ENCODE measurements at regions not wholly inside any gene's neighbourhood (a gene's known extent, or its start where the extent isn't known, plus 50 kb on each side); places are given as distances from the start of the nearest gene placed in this dataset.
"Not testable (repeated sequence)": the region's sequence is repeated elsewhere in the genome, so short reads cannot be mapped to it uniquely, and the experiment has no call there.

- DNase-seq (ENCODE audit: low read depth, low spot score), result no peak
- no peaks in the 10 kb centered on the region for H3K36me3 ChIP-seq (ENCODE audit: control insufficient read depth, insufficient read depth, low read length)
- no peaks in the 10 kb centered on the region for H3K27me3 ChIP-seq (ENCODE audit: control insufficient read depth, insufficient read depth, low read length)
- no peak overlapping the region for H3K27ac ChIP-seq (ENCODE audit: low read length)
- no peaks in the 10 kb centered on the region for H3K4me1 ChIP-seq (ENCODE audit: control insufficient read depth, insufficient read depth, low read length)
- WGBS (ENCODE audit: insufficient coverage, insufficient read length), result no CpG with 5 or more reads among the region's 5 CpGs
- H3K4me3 ChIP-seq (ENCODE audit: low read length), result no peak overlapping the region
- no peaks in the 10 kb centered on the region for H3K9me3 ChIP-seq (ENCODE audit: control insufficient read depth, insufficient read depth, low read length)
These were observed 129.6 kb downstream of the ZWINT start for GRCh38 chr10:56231436-56231835.

GRCh38 chr10:56222237-56222636 is 138.8 kb downstream of the ZWINT start:
- no peaks in the 10 kb centered on the region for H3K9me3 ChIP-seq (ENCODE audit: control insufficient read depth, insufficient read depth, low read length)
- H3K36me3 ChIP-seq (ENCODE audit: control insufficient read depth, insufficient read depth, low read length), result no peaks in the 10 kb centered on the region
- WGBS (ENCODE audit: insufficient coverage, insufficient read length), result no CpG with 5 or more reads among the region's 3 CpGs
- H3K27me3 ChIP-seq (ENCODE audit: control insufficient read depth, insufficient read depth, low read length), result no peaks in the 10 kb centered on the region
- H3K4me1 ChIP-seq (ENCODE audit: control insufficient read depth, insufficient read depth, low read length), result no peaks in the 10 kb centered on the region; the same call in 1 of the 2 replicates
- H3K4me3 ChIP-seq (ENCODE audit: low read length), result no peak overlapping the region
- no peak for DNase-seq (ENCODE audit: low read depth, low spot score)
- H3K27ac ChIP-seq (ENCODE audit: low read length), result no peak overlapping the region

GRCh38 chr10:56212951-56213350 is 148.1 kb downstream of the ZWINT start:
- no CpG with 5 or more reads among the region's 6 CpGs for WGBS (ENCODE audit: insufficient coverage, insufficient read length)
- H3K4me3 ChIP-seq (ENCODE audit: low read length), result no peak overlapping the region
- H3K4me1 ChIP-seq (ENCODE audit: control insufficient read depth, insufficient read depth, low read length), result no peaks in the 10 kb centered on the region; the same call in 1 of the 2 replicates
- no peaks in the 10 kb centered on the region for H3K9me3 ChIP-seq (ENCODE audit: control insufficient read depth, insufficient read depth, low read length)
- DNase-seq (ENCODE audit: low read depth, low spot score), result no peak
- H3K27me3 ChIP-seq (ENCODE audit: control insufficient read depth, insufficient read depth, low read length), result no peaks in the 10 kb centered on the region
- no peaks in the 10 kb centered on the region for H3K36me3 ChIP-seq (ENCODE audit: control insufficient read depth, insufficient read depth, low read length)
- H3K27ac ChIP-seq (ENCODE audit: low read length), result no peak overlapping the region

GRCh38 chr10:56181607-56182006 is 179.5 kb downstream of the ZWINT start:
- Histone ChIP-seq H3K9me3 (ENCODE audit: control insufficient read depth, insufficient read depth, low read length) (no peaks in the 10 kb centered on the region), H3K4me3 (ENCODE audit: low read length) (no peak overlapping the region), H3K27ac (ENCODE audit: low read length) (no peak overlapping the region), H3K27me3 (ENCODE audit: control insufficient read depth, insufficient read depth, low read length) (no peaks in the 10 kb centered on the region), H3K4me1 (ENCODE audit: control insufficient read depth, insufficient read depth, low read length) (no peaks in the 10 kb centered on the region), H3K36me3 (ENCODE audit: control insufficient read depth, insufficient read depth, low read length) (no peaks in the 10 kb centered on the region)
- no CpG with 5 or more reads among the region's 2 CpGs for WGBS (ENCODE audit: insufficient coverage, insufficient read length)
- DNase-seq (ENCODE audit: low read depth, low spot score), result no peak

- Histone ChIP-seq H3K36me3 (ENCODE audit: control insufficient read depth, insufficient read depth, low read length) (no peaks in the 10 kb centered on the region), H3K4me3 (ENCODE audit: low read length) (no peak overlapping the region), H3K4me1 (ENCODE audit: control insufficient read depth, insufficient read depth, low read length) (no peaks in the 10 kb centered on the region), H3K27me3 (ENCODE audit: control insufficient read depth, insufficient read depth, low read length) (no peaks in the 10 kb centered on the region), H3K27ac (ENCODE audit: low read length) (no peak overlapping the region), H3K9me3 (ENCODE audit: control insufficient read depth, insufficient read depth, low read length) (no peaks in the 10 kb centered on the region)
- DNase-seq (ENCODE audit: low read depth, low spot score), result no peak
- no CpG with 5 or more reads among the region's 4 CpGs for WGBS (ENCODE audit: insufficient coverage, insufficient read length)
These were observed 182.8 kb downstream of the ZWINT start for GRCh38 chr10:56178210-56178609.

GRCh38 chr10:56155091-56155513 is 206.0 kb downstream of the ZWINT start:
- not testable (repeated sequence) for H3K27me3 ChIP-seq (ENCODE audit: control insufficient read depth, insufficient read depth, low read length); H3K4me3 ChIP-seq (ENCODE audit: low read length); H3K9me3 ChIP-seq (ENCODE audit: control insufficient read depth, insufficient read depth, low read length); H3K4me1 ChIP-seq (ENCODE audit: control insufficient read depth, insufficient read depth, low read length); H3K27ac ChIP-seq (ENCODE audit: low read length); DNase-seq (ENCODE audit: low read depth, low spot score); H3K36me3 ChIP-seq (ENCODE audit: control insufficient read depth, insufficient read depth, low read length)
- WGBS (ENCODE audit: insufficient coverage, insufficient read length), result no CpG with 5 or more reads among the region's 41 CpGs

GRCh38 chr10:56146806-56147205 is 214.3 kb downstream of the ZWINT start:
- DNase-seq (ENCODE audit: low read depth, low spot score), result no peak
- no peaks in the 10 kb centered on the region for H3K27me3 ChIP-seq (ENCODE audit: control insufficient read depth, insufficient read depth, low read length)
- no peaks in the 10 kb centered on the region for H3K36me3 ChIP-seq (ENCODE audit: control insufficient read depth, insufficient read depth, low read length)
- no CpG with 5 or more reads among the region's 2 CpGs for WGBS (ENCODE audit: insufficient coverage, insufficient read length)
- H3K4me1 ChIP-seq (ENCODE audit: control insufficient read depth, insufficient read depth, low read length), result no peaks in the 10 kb centered on the region
- no peak overlapping the region for H3K27ac ChIP-seq (ENCODE audit: low read length)
- no peaks in the 10 kb centered on the region for H3K9me3 ChIP-seq (ENCODE audit: control insufficient read depth, insufficient read depth, low read length)
- H3K4me3 ChIP-seq (ENCODE audit: low read length), result no peak overlapping the region

GRCh38 chr10:56142092-56142728 is 218.8 kb downstream of the ZWINT start:
- no peak for DNase-seq (ENCODE audit: low read depth, low spot score)
- Histone ChIP-seq H3K27ac (ENCODE audit: low read length) (no peak overlapping the region), H3K4me3 (ENCODE audit: low read length) (no peak overlapping the region), H3K9me3 (ENCODE audit: control insufficient read depth, insufficient read depth, low read length) (no peaks in the 10 kb centered on the region), H3K4me1 (ENCODE audit: control insufficient read depth, insufficient read depth, low read length) (no peaks in the 10 kb centered on the region), H3K36me3 (ENCODE audit: control insufficient read depth, insufficient read depth, low read length) (no peaks in the 10 kb centered on the region), H3K27me3 (ENCODE audit: control insufficient read depth, insufficient read depth, low read length) (no peaks in the 10 kb centered on the region)
- WGBS (ENCODE audit: insufficient coverage, insufficient read length), result no CpG with 5 or more reads among the region's 1 CpG

- Histone ChIP-seq H3K4me3 (ENCODE audit: low read length) (no peak overlapping the region), H3K27ac (ENCODE audit: low read length) (no peak overlapping the region), H3K36me3 (ENCODE audit: control insufficient read depth, insufficient read depth, low read length) (no peaks in the 10 kb centered on the region), H3K27me3 (ENCODE audit: control insufficient read depth, insufficient read depth, low read length) (no peaks in the 10 kb centered on the region), H3K9me3 (ENCODE audit: control insufficient read depth, insufficient read depth, low read length) (no peaks in the 10 kb centered on the region), H3K4me1 (ENCODE audit: control insufficient read depth, insufficient read depth, low read length) (no peaks in the 10 kb centered on the region)
- WGBS (ENCODE audit: insufficient coverage, insufficient read length), result no CpG with 5 or more reads among the region's 4 CpGs
- DNase-seq (ENCODE audit: low read depth, low spot score), result no peak
These were observed 221.7 kb downstream of the ZWINT start for GRCh38 chr10:56139405-56139804.

- H3K36me3 ChIP-seq (ENCODE audit: control insufficient read depth, insufficient read depth, low read length), result no peaks in the 10 kb centered on the region
- no peaks in the 10 kb centered on the region for H3K27me3 ChIP-seq (ENCODE audit: control insufficient read depth, insufficient read depth, low read length)
- no peak overlapping the region for H3K27ac ChIP-seq (ENCODE audit: low read length)
- no peaks in the 10 kb centered on the region for H3K9me3 ChIP-seq (ENCODE audit: control insufficient read depth, insufficient read depth, low read length)
- H3K4me3 ChIP-seq (ENCODE audit: low read length), result no peak overlapping the region
- DNase-seq (ENCODE audit: low read depth, low spot score), result no peak
- no CpG with 5 or more reads among the region's 4 CpGs for WGBS (ENCODE audit: insufficient coverage, insufficient read length)
- no peaks in the 10 kb centered on the region for H3K4me1 ChIP-seq (ENCODE audit: control insufficient read depth, insufficient read depth, low read length)
These were observed 225.2 kb downstream of the ZWINT start for GRCh38 chr10:56135828-56136227.

GRCh38 chr10:56123247-56123646 is 237.8 kb downstream of the ZWINT start:
- DNase-seq (ENCODE audit: low read depth, low spot score), result no peak
- no CpG with 5 or more reads among the region's 1 CpG for WGBS (ENCODE audit: insufficient coverage, insufficient read length)

More at GRCh38 chr10:56123247-56123646, 237.8 kb downstream of the ZWINT start:
- no peak overlapping the region for H3K4me3 ChIP-seq (ENCODE audit: low read length)
- H3K9me3 ChIP-seq (ENCODE audit: control insufficient read depth, insufficient read depth, low read length), result no peaks in the 10 kb centered on the region
- no peaks in the 10 kb centered on the region for H3K4me1 ChIP-seq (ENCODE audit: control insufficient read depth, insufficient read depth, low read length)
- no peaks in the 10 kb centered on the region for H3K27me3 ChIP-seq (ENCODE audit: control insufficient read depth, insufficient read depth, low read length)
- no peaks in the 10 kb centered on the region for H3K36me3 ChIP-seq (ENCODE audit: control insufficient read depth, insufficient read depth, low read length)
- H3K27ac ChIP-seq (ENCODE audit: low read length), result no peak overlapping the region
